Retinal pigment epithelial cell (primary cell): ENCODE measurements at regions not wholly inside any gene's neighbourhood (a gene's known extent, or its start where the extent isn't known, plus 50 kb on each side); places are given as distances from the start of the nearest gene placed in this dataset.
"Not testable (repeated sequence)": the region's sequence is repeated elsewhere in the genome, so short reads cannot be mapped to it uniquely, and the experiment has no call there.

Experiments used
- DNase-seq: peaks from one replicate; pipeline ENCODE4 v3.0.0-alpha.2; 2010; ENCODE audit warnings: low read depth
- H3K4me3 ChIP-seq: 2 replicates; pipeline ENCODE4 v1.5.1; 2011; ENCODE audit warnings: mild to moderate bottlenecking, low read length, control low read depth, moderate library complexity
- CTCF ChIP-seq: conservative IDR thresholded peaks from 2 replicates; pipeline ENCODE4 v1.5.1; 2011; ENCODE audit warnings: low read depth, low read length, control low read depth, inconsistent platforms

DNA sequence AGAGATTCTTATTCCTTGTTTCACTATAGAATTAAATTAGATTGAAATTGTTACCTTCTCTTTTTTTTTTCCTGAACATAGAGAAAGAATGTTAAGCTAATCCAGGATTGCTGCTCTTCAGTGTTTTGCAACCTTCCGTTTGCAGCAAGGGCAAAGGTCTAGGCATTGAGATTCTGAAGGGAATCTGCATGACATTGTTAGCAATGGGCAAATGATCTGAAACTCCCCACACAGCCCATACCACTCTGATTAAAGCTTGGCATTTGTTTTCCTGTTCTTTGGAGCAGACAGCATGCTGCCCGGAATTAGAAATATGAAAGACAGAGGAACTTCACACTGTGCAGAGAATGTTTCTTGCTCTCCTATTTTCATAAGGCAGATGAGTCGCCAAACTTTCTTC lies 551.8 kb downstream of the SOCS6 start:
- TF ChIP-seq CTCF = no peak
- H3K4me3 ChIP-seq = no peak overlapping the region
- no peak for DNase-seq

GRCh38 chr18:70827632-70828031 lies 538.8 kb downstream of the SOCS6 start:
- no peak overlapping the region for H3K4me3 ChIP-seq
- no peak for DNase-seq
- TF ChIP-seq CTCF = no peak

DNA sequence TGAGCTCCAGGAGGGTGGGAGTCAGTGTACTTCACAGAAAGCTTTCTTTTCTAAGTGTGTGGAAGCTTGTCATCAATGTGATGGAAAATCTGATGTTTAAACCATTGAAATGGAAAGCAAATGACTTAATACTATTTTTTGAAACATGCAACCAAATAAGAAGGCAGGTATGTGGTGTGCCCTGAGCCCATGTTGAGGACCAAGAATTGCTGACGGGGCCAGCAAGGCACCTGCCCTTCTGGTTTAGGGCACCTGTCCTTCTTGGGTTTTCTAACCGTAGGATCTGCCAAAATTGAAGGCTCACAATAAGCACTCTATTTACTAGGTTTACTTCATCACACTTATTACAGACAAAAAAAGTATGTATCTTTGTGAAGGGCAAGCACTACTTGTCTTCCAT lies 537.7 kb downstream of the SOCS6 start:
- no peak for DNase-seq
- TF ChIP-seq CTCF = no peak
- H3K4me3 ChIP-seq = no peak overlapping the region

DNA sequence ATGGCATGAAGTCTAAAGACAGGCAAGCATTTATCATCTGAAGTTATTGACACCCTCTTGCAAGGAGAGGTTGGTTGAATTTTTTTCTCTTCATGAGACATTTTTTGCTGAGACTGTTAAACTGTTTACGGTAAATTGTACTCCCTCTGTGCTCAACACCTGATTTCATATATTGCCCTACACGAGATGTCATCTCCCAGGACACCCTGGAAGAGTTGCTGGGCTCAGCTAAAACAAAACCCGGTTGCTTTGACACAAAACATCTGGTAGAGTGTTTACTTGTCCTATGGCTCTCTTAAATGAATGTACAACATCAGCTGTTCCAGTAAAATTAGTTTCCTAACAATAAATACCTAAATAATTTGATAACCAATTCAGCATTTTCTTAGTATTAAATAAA lies 533.8 kb downstream of the SOCS6 start:
- TF ChIP-seq CTCF = no peak
- DNase-seq = no peak
- H3K4me3 ChIP-seq = no peak overlapping the region

DNA sequence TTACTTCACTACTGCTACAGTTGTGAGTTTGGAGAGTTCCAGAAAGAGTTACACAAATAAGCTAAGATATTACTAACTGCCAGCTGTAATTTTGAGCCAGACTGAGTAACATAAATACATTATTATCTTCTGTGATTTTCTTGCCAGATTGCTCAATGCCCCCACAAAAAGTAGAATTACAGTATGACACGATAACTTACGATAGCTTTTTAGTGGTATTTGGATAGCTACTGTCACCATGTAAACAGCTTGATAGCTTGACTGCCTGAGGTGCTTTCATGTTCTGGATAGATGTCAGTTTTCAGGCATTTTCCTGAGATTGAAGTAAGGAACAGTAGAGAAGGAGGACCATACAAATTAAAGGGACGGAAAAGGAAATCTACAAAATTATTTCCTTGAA lies 533.3 kb downstream of the SOCS6 start:
- no peak for TF ChIP-seq CTCF
- DNase-seq = no peak
- H3K4me3 ChIP-seq = no peak overlapping the region

DNA sequence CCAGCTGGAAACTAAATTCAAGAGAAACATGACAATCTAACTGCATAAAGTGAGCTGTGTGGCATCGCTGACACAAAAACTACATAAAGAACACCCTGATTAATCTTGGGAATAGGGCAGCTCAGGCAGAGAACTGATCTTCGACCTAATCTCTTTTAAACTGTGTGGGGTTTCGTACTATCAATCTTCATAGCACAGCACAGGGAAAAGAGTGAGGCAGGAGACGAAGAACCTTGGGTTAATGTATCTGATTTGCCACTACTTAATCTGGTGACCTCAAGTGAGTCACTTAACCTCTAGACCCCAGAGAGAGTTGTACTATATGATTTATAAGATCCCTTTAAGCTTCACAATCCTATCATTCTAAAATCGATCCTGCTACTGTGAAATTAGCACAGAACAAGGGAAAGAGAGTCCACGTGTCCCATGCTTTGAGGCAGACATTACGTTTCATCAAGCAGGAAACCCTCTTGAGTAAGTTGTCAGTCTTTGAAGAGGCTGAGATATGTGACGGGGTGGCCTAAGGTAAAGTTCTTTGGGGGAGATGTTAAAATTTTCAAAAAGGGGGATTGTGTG lies 519.7 kb downstream of the SOCS6 start:
- H3K4me3 ChIP-seq = no peak overlapping the region
- TF ChIP-seq CTCF = no peak
- no peak for DNase-seq

- no peak overlapping the region for H3K4me3 ChIP-seq
- peak; percentile 86 for TF ChIP-seq CTCF
- DNase-seq = peak; percentile 17
Observed at GRCh38 chr18:70781860-70782453, 493.1 kb downstream of the SOCS6 start.

DNA sequence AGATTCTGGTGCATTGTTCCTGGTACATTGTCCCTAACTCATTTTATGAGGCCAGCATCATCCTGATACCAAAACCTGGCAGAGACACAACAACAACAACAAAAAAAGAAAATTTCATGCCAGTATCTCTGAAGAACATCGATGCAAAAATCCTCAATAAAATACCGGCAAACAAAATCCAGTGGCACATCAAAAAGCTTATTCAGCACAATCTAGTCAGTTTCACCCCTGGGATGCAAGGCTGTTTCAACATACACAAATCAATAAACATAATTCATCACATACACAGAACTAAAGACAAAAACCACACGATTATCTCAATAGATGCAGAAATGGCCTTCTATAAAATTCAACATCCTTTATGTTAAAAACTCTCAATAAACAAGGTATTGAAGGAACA lies 477.4 kb downstream of the SOCS6 start:
- DNase-seq, H3K4me3 ChIP-seq: not testable (repeated sequence)
